ENCODE measurements at regions not wholly inside any gene's neighbourhood (a gene's known extent, or its start where the extent isn't known, plus 50 kb on each side); places are given as distances from the start of the nearest gene placed in this dataset.

DNA sequence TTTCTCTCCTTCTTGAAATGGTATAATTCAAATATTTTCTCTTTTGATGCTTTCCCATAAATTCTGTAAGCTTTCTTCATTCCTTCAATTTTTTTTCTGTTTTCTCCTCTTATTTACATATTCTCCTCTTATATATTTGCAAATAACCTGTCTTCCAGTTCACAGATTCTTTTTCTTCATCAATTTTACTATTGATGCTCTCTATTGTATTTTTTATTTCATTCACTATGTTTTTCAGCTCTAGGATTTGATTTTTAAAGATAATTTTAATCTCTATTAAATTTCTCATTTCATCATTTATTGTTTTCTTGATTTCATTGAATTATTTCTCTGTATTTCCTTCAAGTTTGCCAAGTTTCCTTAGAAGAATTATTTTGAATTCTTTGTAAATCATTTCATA, 54.0 kb upstream of the PRPS1L1 start:
- DNase-seq (ENCODE audit: low read depth in 3 of 3, low spot score in 2 of 3) = no peak

GRCh38 chr7:18082169-18082568, 54.5 kb upstream of the PRPS1L1 start:
- no peak for DNase-seq (ENCODE audit: low read depth in 3 of 3, low spot score in 2 of 3)

- DNase-seq (ENCODE audit: low read depth in 3 of 3, low spot score in 2 of 3) = peak; percentile 16 to 29 (median 19)
These were observed 58.7 kb upstream of the PRPS1L1 start for GRCh38 chr7:18086165-18087025.

GRCh38 chr7:18087026-18087686, 59.5 kb upstream of the PRPS1L1 start:
- DNase-seq (ENCODE audit: low read depth in 3 of 3, low spot score in 2 of 3) = peak in 2 of 3 donors; percentile 5 to 12

GRCh38 chr7:18087687-18088078, 60.0 kb upstream of the PRPS1L1 start:
- DNase-seq (ENCODE audit: low read depth in 3 of 3, low spot score in 2 of 3) = peak in 1 of 3 donors; percentile 5

DNA sequence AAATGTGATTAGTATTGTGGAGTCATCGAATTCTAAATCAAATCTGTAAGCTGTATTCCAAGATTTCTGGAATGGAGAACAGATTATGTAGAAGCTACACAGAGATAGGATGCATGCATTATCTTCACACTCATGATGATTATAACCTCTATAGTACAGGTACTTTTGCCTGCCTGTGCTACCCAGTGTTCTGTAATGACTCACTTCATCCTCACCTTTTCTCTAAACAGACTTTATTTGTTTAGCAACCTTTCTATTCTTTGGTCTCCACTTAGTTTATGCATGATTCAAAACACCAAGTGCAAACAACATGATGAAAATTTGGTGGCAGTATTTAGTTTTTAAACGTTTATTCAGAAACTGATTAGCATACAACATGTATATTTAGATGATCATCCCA, 68.4 kb upstream of the PRPS1L1 start:
- DNase-seq (ENCODE audit: low read depth in 3 of 3, low spot score in 2 of 3) = no peak

DNA sequence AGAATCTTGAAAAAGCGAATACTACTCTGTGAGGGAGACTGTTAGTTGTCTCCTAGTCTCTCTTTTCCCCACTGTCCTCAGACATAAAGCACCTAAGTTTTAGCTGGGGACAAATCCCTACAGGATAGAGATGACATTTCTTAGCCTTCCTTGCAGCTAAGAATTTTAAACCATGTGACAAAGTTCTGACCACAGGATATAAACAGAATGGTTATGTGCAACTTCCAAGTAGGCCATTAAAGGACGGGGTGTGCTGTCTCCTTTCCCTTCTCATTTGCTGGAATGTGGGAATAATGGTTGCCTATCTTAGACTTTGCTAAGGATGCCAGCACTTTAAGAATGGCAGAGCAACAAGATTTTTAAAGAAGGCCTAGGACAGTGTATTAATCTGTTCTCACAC, 74.9 kb upstream of the PRPS1L1 start:
- no peak for DNase-seq (ENCODE audit: low read depth in 3 of 3, low spot score in 2 of 3)

GRCh38 chr7:18103436-18104218, 76.0 kb upstream of the PRPS1L1 start:
- no peak for DNase-seq (ENCODE audit: low read depth in 3 of 3, low spot score in 2 of 3)

DNA sequence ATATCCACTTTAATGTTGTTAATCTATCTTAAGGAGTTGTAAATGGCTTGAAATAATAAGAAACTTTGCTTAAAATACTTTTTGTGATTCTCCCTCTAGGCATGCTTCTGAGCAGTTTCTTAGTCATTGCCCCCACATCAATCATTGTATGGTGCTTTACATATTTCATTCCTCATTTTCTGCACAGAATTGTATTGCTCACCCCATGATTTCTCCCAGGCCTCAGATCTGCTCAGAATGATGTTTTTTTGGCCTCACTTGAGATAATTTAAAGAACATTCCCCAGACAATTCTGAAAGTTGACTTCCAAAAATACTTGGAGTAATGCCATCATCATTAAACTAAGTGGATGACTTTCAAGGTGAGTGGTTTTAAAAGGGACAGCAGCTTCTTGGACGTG, 82.1 kb upstream of the PRPS1L1 start:
- DNase-seq (ENCODE audit: low read depth in 3 of 3, low spot score in 2 of 3) = no peak

DNA sequence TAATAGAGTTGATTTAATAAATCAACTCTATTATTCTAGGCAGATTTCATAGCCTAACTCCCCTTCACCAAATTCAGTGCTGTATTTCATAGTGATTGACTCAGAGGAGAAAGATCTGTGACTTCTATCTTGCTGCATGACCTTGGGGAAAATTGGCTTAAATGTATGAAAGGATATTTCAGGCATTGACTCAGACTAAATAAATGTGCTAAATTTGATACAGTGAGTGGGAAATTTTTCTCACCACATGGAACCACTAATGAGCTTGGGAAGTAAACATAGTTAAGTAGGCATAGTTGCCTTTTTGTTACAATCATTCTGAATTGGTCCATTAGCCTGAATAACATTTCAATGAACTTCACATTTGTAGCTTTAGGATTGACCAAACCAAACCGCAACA, 89.0 kb upstream of the PRPS1L1 start:
- no peak for DNase-seq (ENCODE audit: low read depth in 3 of 3, low spot score in 2 of 3)

GRCh38 chr7:18117482-18117881, 89.8 kb upstream of the PRPS1L1 start:
- no peak for DNase-seq (ENCODE audit: low read depth in 3 of 3, low spot score in 2 of 3)

- DNase-seq (ENCODE audit: low read depth in 3 of 3, low spot score in 2 of 3) = no peak
These were observed 92.3 kb upstream of the PRPS1L1 start for GRCh38 chr7:18119985-18120384.

DNA sequence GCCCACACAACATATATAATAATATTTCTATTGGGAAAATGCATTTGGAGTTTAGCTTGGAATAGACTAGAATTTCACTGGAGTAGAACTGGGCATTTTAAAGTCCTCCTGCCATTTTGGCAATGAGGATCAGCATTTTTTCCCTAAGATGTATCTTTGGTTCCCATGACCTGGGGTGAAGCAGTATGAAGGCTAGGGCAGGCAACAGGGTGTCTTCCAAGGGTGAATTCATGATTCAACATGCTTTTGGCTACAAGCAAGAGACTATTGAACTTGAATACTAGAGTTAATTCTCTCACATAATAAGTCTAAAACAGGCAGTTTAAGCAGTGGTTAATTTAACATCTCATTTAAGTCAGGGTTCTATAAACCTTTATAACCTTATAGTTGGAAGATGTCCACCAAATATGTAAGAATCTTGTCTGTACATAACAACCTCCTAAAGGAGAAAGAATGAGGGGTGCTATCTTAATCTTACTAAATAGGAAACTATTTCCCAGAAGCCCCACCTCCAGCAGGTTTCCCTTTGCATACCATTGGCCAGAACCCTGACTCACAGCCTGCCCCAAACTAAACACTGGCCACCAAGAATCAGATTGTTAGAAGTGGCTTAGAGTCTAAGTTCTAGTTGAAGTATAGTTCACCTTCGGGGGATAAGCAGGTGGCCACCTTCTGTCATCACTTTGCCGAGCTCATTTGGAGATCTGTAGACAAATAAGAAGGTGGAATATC, 96.0 kb upstream of the PRPS1L1 start:
- DNase-seq (ENCODE audit: low read depth in 3 of 3, low spot score in 2 of 3) = no peak

- DNase-seq (ENCODE audit: low read depth in 3 of 3, low spot score in 2 of 3) = peak; percentile 32 to 65 (median 60)
These were observed 97.8 kb upstream of the PRPS1L1 start for GRCh38 chr7:18125476-18125875.

- no peak for DNase-seq (ENCODE audit: low read depth in 3 of 3, low spot score in 2 of 3)
These were observed 98.6 kb upstream of the PRPS1L1 start for GRCh38 chr7:18126281-18126680.

DNA sequence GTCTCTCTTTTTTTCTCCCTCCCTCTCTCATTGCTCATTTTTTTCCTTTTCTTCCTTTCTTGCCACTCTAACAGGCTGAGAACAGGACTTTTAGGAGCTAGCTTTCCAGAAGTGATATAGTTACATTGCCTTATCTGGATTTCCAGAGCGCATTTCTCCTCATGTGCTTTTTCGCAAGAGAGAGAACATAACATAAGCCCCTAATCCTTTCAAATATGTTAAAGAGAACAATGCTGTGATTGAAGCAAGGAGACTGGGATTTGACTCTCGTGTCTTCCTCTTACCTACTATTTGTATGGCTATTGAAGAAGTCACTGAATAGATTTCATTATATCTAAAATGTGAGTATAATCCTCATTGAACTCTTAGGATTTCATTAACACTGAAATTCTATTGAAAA, 101.2 kb upstream of the PRPS1L1 start:
- DNase-seq (ENCODE audit: low read depth in 3 of 3, low spot score in 2 of 3) = no peak

- no peak for DNase-seq (ENCODE audit: low read depth in 3 of 3, low spot score in 2 of 3)
These were observed 105.2 kb upstream of the PRPS1L1 start for GRCh38 chr7:18132811-18133210.

- no peak for DNase-seq (ENCODE audit: low read depth in 3 of 3, low spot score in 2 of 3)
These were observed 106.3 kb upstream of the PRPS1L1 start for GRCh38 chr7:18133921-18134320.

GRCh38 chr7:18140943-18141342, 113.3 kb upstream of the PRPS1L1 start:
- DNase-seq (ENCODE audit: low read depth in 3 of 3, low spot score in 2 of 3) = no peak

- no peak for DNase-seq (ENCODE audit: low read depth in 3 of 3, low spot score in 2 of 3)
These were observed 116.5 kb upstream of the PRPS1L1 start for GRCh38 chr7:18144166-18144565.

GRCh38 chr7:18145160-18145559, 117.5 kb upstream of the PRPS1L1 start:
- no peak for DNase-seq (ENCODE audit: low read depth in 3 of 3, low spot score in 2 of 3)
